ENCODE measurements at regions not wholly inside any gene's neighbourhood (a gene's known extent, or its start where the extent isn't known, plus 50 kb on each side); places are given as distances from the start of the nearest gene placed in this dataset.

- TF ChIP-seq CTCF (IDR thresholded peaks at IDR 0.05) (no peak), RAD21 (IDR thresholded peaks at IDR 0.05; ENCODE audit: low read length) (no peak)
- TF ChIP-seq, protein P1, sequence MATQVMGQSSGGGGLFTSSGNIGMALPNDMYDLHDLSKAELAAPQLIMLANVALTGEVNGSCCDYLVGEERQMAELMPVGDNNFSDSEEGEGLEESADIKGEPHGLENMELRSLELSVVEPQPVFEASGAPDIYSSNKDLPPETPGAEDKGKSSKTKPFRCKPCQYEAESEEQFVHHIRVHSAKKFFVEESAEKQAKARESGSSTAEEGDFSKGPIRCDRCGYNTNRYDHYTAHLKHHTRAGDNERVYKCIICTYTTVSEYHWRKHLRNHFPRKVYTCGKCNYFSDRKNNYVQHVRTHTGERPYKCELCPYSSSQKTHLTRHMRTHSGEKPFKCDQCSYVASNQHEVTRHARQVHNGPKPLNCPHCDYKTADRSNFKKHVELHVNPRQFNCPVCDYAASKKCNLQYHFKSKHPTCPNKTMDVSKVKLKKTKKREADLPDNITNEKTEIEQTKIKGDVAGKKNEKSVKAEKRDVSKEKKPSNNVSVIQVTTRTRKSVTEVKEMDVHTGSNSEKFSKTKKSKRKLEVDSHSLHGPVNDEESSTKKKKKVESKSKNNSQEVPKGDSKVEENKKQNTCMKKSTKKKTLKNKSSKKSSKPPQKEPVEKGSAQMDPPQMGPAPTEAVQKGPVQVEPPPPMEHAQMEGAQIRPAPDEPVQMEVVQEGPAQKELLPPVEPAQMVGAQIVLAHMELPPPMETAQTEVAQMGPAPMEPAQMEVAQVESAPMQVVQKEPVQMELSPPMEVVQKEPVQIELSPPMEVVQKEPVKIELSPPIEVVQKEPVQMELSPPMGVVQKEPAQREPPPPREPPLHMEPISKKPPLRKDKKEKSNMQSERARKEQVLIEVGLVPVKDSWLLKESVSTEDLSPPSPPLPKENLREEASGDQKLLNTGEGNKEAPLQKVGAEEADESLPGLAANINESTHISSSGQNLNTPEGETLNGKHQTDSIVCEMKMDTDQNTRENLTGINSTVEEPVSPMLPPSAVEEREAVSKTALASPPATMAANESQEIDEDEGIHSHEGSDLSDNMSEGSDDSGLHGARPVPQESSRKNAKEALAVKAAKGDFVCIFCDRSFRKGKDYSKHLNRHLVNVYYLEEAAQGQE (IDR thresholded peaks at IDR 0.05; ENCODE audit: low read depth, low read length): no peak
Measured at GRCh38 chr9:7656636-7657035, 142.9 kb downstream of the DMAC1 start.

Data from SK-N-SH (cell line).